Type B pancreatic cell (in vitro differentiated cells): ENCODE measurements at regions not wholly inside any gene's neighbourhood (a gene's known extent, or its start where the extent isn't known, plus 50 kb on each side); places are given as distances from the start of the nearest gene placed in this dataset.

Source experiments
- DNase-seq: peaks from one replicate; pipeline ENCODE4 v3.0.0; 2021; ENCODE audit warnings: mixed read lengths; ENCODE audit not compliant: unreplicated experiment; ENCODE audit errors: extremely low spot score
- H3K27ac Mint-ChIP-seq: 2 replicates; pipeline ENCODE4 v1.8.0; 2021; ENCODE audit warnings: mild to moderate bottlenecking, mixed read lengths
- H3K27me3 Mint-ChIP-seq: 2 replicates; pipeline ENCODE4 v1.8.0; 2021; ENCODE audit warnings: mixed read lengths
- H3K36me3 Mint-ChIP-seq: 2 replicates; pipeline ENCODE4 v1.8.0; 2021; ENCODE audit warnings: mixed read lengths
- H3K4me1 Mint-ChIP-seq: one replicate; pipeline ENCODE4 v1.8.0; 2021; ENCODE audit warnings: mixed read lengths; ENCODE audit not compliant: unreplicated experiment
- H3K4me3 Mint-ChIP-seq: 2 replicates; pipeline ENCODE4 v1.8.0; 2021; ENCODE audit warnings: mild to moderate bottlenecking, mixed read lengths
- H3K9me3 Mint-ChIP-seq: 2 replicates; pipeline ENCODE4 v1.8.0; 2021; ENCODE audit warnings: mixed read lengths
- TF ChIP-seq, protein P1 (sequence below): fragments of 200-600 bp; sonication (generic); conservative IDR thresholded peaks from 2 replicates; pipeline ENCODE4 v1.5.0; 2021; ENCODE audit warnings: antibody characterized with exemption, mild to moderate bottlenecking

DNA sequence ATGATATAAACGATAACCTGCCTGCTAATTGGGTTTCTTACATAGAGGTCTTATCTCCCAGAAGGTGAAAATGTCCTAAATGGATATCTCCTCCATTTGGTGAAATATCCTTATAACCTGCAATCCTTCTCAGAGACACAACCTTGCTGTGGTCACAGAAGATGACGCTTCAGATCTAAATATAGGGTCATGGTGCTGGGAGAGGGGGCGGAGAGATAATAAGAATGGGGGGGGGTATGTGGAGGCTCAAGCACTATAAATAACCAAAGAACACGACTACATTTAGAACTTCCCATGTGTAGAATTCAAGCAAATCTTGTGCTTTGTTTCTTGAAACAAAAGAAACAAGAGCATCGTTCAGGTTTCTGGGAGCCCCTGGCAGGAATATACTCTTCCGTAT is 260.6 kb upstream of the ESRRG start:
- H3K27me3 Mint-ChIP-seq: peaks cover 10% of the 10 kb centered on the region
- H3K4me1 Mint-ChIP-seq: no peaks in the 10 kb centered on the region
- H3K4me3 Mint-ChIP-seq: no peak overlapping the region
- no peak overlapping the region for H3K27ac Mint-ChIP-seq
- TF ChIP-seq, protein P1, sequence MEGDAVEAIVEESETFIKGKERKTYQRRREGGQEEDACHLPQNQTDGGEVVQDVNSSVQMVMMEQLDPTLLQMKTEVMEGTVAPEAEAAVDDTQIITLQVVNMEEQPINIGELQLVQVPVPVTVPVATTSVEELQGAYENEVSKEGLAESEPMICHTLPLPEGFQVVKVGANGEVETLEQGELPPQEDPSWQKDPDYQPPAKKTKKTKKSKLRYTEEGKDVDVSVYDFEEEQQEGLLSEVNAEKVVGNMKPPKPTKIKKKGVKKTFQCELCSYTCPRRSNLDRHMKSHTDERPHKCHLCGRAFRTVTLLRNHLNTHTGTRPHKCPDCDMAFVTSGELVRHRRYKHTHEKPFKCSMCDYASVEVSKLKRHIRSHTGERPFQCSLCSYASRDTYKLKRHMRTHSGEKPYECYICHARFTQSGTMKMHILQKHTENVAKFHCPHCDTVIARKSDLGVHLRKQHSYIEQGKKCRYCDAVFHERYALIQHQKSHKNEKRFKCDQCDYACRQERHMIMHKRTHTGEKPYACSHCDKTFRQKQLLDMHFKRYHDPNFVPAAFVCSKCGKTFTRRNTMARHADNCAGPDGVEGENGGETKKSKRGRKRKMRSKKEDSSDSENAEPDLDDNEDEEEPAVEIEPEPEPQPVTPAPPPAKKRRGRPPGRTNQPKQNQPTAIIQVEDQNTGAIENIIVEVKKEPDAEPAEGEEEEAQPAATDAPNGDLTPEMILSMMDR: no peak
- DNase-seq: no peak
- no peaks in the 10 kb centered on the region for H3K36me3 Mint-ChIP-seq
- H3K9me3 Mint-ChIP-seq: no peaks in the 10 kb centered on the region

DNA sequence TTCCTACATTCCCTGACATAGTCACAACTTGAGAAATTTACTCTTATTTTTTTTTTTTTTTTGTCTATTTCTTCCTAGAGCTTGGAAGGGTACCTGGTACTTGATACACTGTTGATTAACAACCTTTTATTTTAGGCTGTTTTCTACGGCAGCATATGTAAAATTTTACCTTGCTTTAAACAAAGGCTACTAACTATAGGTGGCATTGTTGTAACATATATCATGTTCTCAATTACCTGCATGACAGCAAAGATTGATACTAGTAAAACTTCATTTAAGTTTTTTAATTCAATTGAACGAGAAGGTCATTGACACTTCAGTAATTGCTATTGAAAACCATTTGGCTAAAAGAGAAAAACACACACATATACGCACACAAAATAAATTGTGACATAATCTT is 238.3 kb upstream of the ESRRG start:
- Mint-ChIP-seq H3K4me1 (no peaks in the 10 kb centered on the region), H3K36me3 (no peaks in the 10 kb centered on the region), H3K4me3 (no peak overlapping the region), H3K27ac (no peak overlapping the region), H3K9me3 (peaks cover 7% of the 10 kb centered on the region), H3K27me3 (peaks cover 8% of the 10 kb centered on the region)
- DNase-seq: no peak
- TF ChIP-seq, protein P1: no peak

DNA sequence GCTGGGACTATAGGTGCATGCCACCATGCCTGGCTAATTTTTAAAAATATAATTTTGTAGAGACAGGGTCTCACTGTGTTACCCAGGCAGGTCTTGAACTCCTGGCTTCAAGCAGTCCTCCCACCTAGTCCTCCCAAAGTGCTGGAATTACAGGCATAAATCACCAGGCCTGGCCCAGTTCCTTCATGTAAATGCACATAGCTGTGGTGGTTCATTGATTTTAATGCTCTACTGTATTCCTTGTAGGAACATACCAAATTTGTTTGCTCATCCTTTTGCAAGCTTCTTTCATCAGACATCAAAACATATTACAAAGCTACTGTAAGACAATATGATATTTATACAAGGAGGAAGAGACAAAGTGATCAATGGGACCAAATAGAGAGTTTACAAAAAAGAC is 237.5 kb upstream of the ESRRG start:
- TF ChIP-seq, protein P1: no peak
- Mint-ChIP-seq H3K9me3 (peaks cover 10% of the 10 kb centered on the region), H3K4me1 (no peaks in the 10 kb centered on the region), H3K36me3 (no peaks in the 10 kb centered on the region), H3K27ac (no peak overlapping the region), H3K4me3 (no peak overlapping the region), H3K27me3 (peaks cover 8% of the 10 kb centered on the region)
- no peak for DNase-seq

DNA sequence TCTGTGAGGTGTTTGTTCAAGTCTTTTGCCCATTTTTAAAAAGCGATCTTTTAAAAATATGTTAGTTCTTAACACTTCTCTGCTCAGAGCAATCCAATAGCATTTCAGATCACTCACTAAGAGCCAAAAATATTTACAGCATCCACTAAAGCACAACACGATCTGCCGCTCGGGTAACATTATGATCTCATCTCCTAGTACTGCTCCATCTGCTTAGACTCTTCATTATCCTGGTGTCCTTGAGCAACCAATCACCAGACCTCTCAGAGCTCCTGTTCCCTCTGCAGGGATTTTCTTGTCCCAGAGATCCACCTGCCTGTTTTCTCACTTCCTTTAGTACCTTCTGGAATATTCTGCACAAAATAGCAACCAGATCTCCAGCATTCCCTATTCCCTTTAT is 235.3 kb upstream of the ESRRG start:
- no peak overlapping the region for H3K27ac Mint-ChIP-seq
- DNase-seq: no peak
- TF ChIP-seq, protein P1: no peak

DNA sequence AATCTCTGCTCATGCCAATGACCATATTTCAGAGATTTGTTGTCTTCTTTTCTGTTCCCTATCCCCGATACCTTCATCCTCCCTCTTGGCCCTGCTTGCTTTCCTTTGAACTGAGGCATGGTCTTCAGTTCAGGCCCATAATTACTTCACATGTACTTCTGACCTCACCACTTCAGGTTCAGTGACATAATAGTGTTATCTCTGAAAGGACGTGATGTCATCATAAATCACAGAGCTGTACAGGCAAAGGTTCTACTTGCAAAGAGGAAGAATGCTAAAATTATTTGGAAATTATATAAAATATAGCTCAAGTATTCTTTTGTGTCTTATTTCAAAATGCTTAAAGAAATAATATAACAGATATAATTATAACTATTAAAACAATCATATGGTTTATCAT is 230.3 kb upstream of the ESRRG start:
- Mint-ChIP-seq H3K27me3 (no peaks in the 10 kb centered on the region), H3K27ac (no peak overlapping the region), H3K36me3 (no peaks in the 10 kb centered on the region), H3K9me3 (peaks cover 12% of the 10 kb centered on the region), H3K4me1 (no peaks in the 10 kb centered on the region), H3K4me3 (no peak overlapping the region)
- DNase-seq: no peak
- TF ChIP-seq, protein P1: no peak

More for the DNA sequence above, 235.3 kb upstream of the ESRRG start:
- H3K36me3 Mint-ChIP-seq: no peaks in the 10 kb centered on the region
- H3K4me3 Mint-ChIP-seq: no peak overlapping the region
- peaks cover 3% of the 10 kb centered on the region for H3K27me3 Mint-ChIP-seq
- H3K9me3 Mint-ChIP-seq: peaks cover 12% of the 10 kb centered on the region
- H3K4me1 Mint-ChIP-seq: no peaks in the 10 kb centered on the region

DNA sequence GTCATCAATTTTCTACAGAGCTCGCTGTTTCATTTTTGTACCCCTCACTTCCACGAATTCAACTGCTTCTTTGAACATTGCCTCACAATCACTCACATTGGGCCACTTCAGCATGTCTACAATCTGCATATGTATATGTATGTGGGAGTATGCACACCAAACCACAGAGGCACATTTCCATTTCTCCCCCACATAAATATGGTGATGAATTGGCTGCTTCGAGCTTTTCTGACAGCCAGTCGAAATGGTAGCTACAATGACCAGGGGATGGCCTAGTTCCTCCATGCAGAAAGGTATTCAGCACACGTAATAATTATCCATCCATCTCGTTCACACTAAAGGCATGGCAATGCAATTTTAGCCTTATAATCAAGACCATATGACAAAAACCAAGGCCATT is 229.6 kb upstream of the ESRRG start:
- no peak overlapping the region for H3K4me3 Mint-ChIP-seq
- TF ChIP-seq, protein P1: no peak
- H3K27ac Mint-ChIP-seq: no peak overlapping the region

More for the DNA sequence above, 229.6 kb upstream of the ESRRG start:
- Mint-ChIP-seq H3K9me3 (peaks cover 12% of the 10 kb centered on the region), H3K27me3 (no peaks in the 10 kb centered on the region), H3K36me3 (no peaks in the 10 kb centered on the region), H3K4me1 (no peaks in the 10 kb centered on the region)
- DNase-seq: no peak
